Keratinocyte (primary cell): ENCODE measurements at regions not wholly inside any gene's neighbourhood (a gene's known extent, or its start where the extent isn't known, plus 50 kb on each side); places are given as distances from the start of the nearest gene placed in this dataset.

Source experiments
- DNase-seq: peaks from one replicate; pipeline ENCODE4 v3.0.0-alpha.2; 2011; ENCODE audit warnings: low read depth, missing footprints, low spot score
- FAIRE-seq: peaks from 2 replicates; lab custom pipeline; 2011; peaks lifted over from hg19 to GRCh38; lab: Jason Lieb, UNC
- H2AFZ ChIP-seq: 2 replicates; pipeline ENCODE4 v1.6.0; 2012; ENCODE audit warnings: low read length, control low read depth, inconsistent platforms; ENCODE audit not compliant: control insufficient read depth
- H3K27ac ChIP-seq: 2 replicates; pipeline ENCODE4 v1.5.1; 2011; ENCODE audit warnings: low read length; ENCODE audit not compliant: control insufficient read depth, insufficient read depth
- H3K27me3 ChIP-seq: 3 replicates; pipeline ENCODE4 v1.6.0; 2011; ENCODE audit warnings: low read length; ENCODE audit not compliant: control insufficient read depth, insufficient read depth; ENCODE audit errors: extremely low read depth
- H3K36me3 ChIP-seq, 2 experiments: 2 replicates in 1 of 2; 3 replicates in 1 of 2; pipeline ENCODE4 v1.5.1; 2011; ENCODE audit warnings: low read length in 2 of 2, mild to moderate bottlenecking in 1 of 2; ENCODE audit not compliant: control insufficient read depth in 2 of 2, insufficient read depth in 2 of 2; ENCODE audit errors: extremely low read depth in 1 of 2
- H3K4me1 ChIP-seq: 3 replicates; pipeline ENCODE4 v1.5.1; 2011; ENCODE audit warnings: low read length; ENCODE audit not compliant: control insufficient read depth, insufficient read depth; ENCODE audit errors: extremely low read depth
- H3K4me2 ChIP-seq: 3 replicates; pipeline ENCODE4 v1.6.0; 2011; ENCODE audit warnings: low read depth, low read length; ENCODE audit not compliant: control insufficient read depth, insufficient read depth; ENCODE audit errors: extremely low read depth
- H3K4me3 ChIP-seq, 3 experiments: fragments of 200-600 bp in 1 of 3; sonication (generic) in 1 of 3; 2 replicates in 2 of 3; 3 replicates in 1 of 3; pipeline ENCODE4 v1.5.1; 2011 to 2016; ENCODE audit warnings: low read length in 3 of 3, mild to moderate bottlenecking in 3 of 3, control low read depth in 2 of 3, inconsistent platforms in 1 of 3, low read depth in 1 of 3, mixed read lengths in 1 of 3, mixed run types in 1 of 3, moderate library complexity in 1 of 3; ENCODE audit not compliant: control insufficient read depth in 2 of 3, insufficient read depth in 2 of 3; ENCODE audit errors: extremely low read depth in 1 of 3
- H3K79me2 ChIP-seq: 2 replicates; pipeline ENCODE4 v1.6.0; 2012; ENCODE audit warnings: low read length; ENCODE audit not compliant: control insufficient read depth, insufficient read depth
- H3K9ac ChIP-seq: 3 replicates; pipeline ENCODE4 v1.6.0; 2011; ENCODE audit warnings: low read length; ENCODE audit not compliant: control insufficient read depth, insufficient read depth; ENCODE audit errors: extremely low read depth
- H3K9me1 ChIP-seq: 3 replicates; pipeline ENCODE4 v1.6.0; 2011; ENCODE audit warnings: low read length; ENCODE audit not compliant: control insufficient read depth, insufficient read depth; ENCODE audit errors: extremely low read depth
- H3K9me3 ChIP-seq: 2 replicates; pipeline ENCODE4 v1.5.1; 2012; ENCODE audit warnings: low read depth, low read length; ENCODE audit not compliant: control insufficient read depth
- H4K20me1 ChIP-seq: 3 replicates; pipeline ENCODE4 v1.6.0; 2011; ENCODE audit warnings: low read length; ENCODE audit not compliant: control insufficient read depth, insufficient read depth; ENCODE audit errors: extremely low read depth
- CTCF ChIP-seq, 3 experiments: IDR thresholded peaks in 1 of 3; conservative IDR thresholded peaks in 1 of 3; optimal IDR thresholded peaks in 1 of 3; 2 replicates in 2 of 3; 3 replicates in 1 of 3; pipeline versions ENCODE3 to v1.5.1; 2011; ENCODE audit warnings: low read length in 3 of 3, mild to moderate bottlenecking in 3 of 3, moderate library complexity in 2 of 3, control low read depth in 1 of 3, inconsistent platforms in 1 of 3; ENCODE audit not compliant: insufficient read depth in 2 of 3; ENCODE audit errors: extremely low read depth in 1 of 3
- EZH2 ChIP-seq: IDR thresholded peaks from one replicate; pipeline ENCODE4 v1.6.1; 2012; ENCODE audit warnings: inconsistent platforms, mild to moderate bottlenecking, low read length, moderate library complexity
- dilution Hi-C: fragments of 300-500 bp; cut with MboI; formaldehyde crosslinking; loops from one replicate; pipeline ENCODE4 v1.7.0; 2020; ENCODE audit warnings: low sequenced_read_pairs; ENCODE audit not compliant: extremely low pct_ligation_motif_present

GRCh38 chr1:214833178-214833756 is 230.3 kb downstream of the CENPF start:
- no peak overlapping the region for H3K4me2 ChIP-seq
- H3K9me3 ChIP-seq, result no peaks in the 10 kb centered on the region
- no peak for DNase-seq
- no peaks in the 10 kb centered on the region for H3K36me3 ChIP-seq
- H4K20me1 ChIP-seq, result no peaks in the 10 kb centered on the region
- no peak for FAIRE-seq
- H3K4me3 ChIP-seq, result no peak overlapping the region
- no peaks in the 10 kb centered on the region for H3K9me1 ChIP-seq
- no peaks in the 10 kb centered on the region for H3K79me2 ChIP-seq
- H3K9ac ChIP-seq, result no peak overlapping the region
- H3K27me3 ChIP-seq, result no peaks in the 10 kb centered on the region
- TF ChIP-seq EZH2 (no peak), CTCF (optimal IDR thresholded peaks at IDR 0.05 in 1 of 3, IDR thresholded peaks at IDR 0.05 in 1 of 3, conservative IDR thresholded peaks at IDR 0.05 in 1 of 3; ENCODE audit: extremely low read depth in 1 of 3, insufficient read depth in 2 of 3, low read length in 3 of 3) (no peak)
- no peak overlapping the region for H2AFZ ChIP-seq
- no peak overlapping the region for H3K27ac ChIP-seq
- H3K4me1 ChIP-seq, result no peaks in the 10 kb centered on the region
- dilution Hi-C loops, result no loop called here

GRCh38 chr1:214837376-214837775 is 234.4 kb downstream of the CENPF start:
- H3K27ac ChIP-seq, result no peak overlapping the region
- no peak for TF ChIP-seq CTCF (optimal IDR thresholded peaks at IDR 0.05 in 1 of 3, IDR thresholded peaks at IDR 0.05 in 1 of 3, conservative IDR thresholded peaks at IDR 0.05 in 1 of 3; ENCODE audit: extremely low read depth in 1 of 3, insufficient read depth in 2 of 3, low read length in 3 of 3)
- TF ChIP-seq EZH2, result no peak
- H3K36me3 ChIP-seq, result no peaks in the 10 kb centered on the region
- no peak overlapping the region for H3K4me2 ChIP-seq
- no peaks in the 10 kb centered on the region for H3K4me1 ChIP-seq
- no peak overlapping the region for H3K9ac ChIP-seq
- H3K79me2 ChIP-seq, result no peaks in the 10 kb centered on the region
- H3K4me3 ChIP-seq, result no peak overlapping the region
- H3K9me3 ChIP-seq, result no peaks in the 10 kb centered on the region
- dilution Hi-C loops, result no loop called here
- no peak for FAIRE-seq
- DNase-seq, result no peak
- H3K9me1 ChIP-seq, result no peaks in the 10 kb centered on the region
- H3K27me3 ChIP-seq, result no peaks in the 10 kb centered on the region
- no peaks in the 10 kb centered on the region for H4K20me1 ChIP-seq
- no peak overlapping the region for H2AFZ ChIP-seq
